ENCODE measurements at regions not wholly inside any gene's neighbourhood (a gene's known extent, or its start where the extent isn't known, plus 50 kb on each side); places are given as distances from the start of the nearest gene placed in this dataset.
"Not testable (repeated sequence)": the region's sequence is repeated elsewhere in the genome, so short reads cannot be mapped to it uniquely, and the experiment has no call there.

DNA sequence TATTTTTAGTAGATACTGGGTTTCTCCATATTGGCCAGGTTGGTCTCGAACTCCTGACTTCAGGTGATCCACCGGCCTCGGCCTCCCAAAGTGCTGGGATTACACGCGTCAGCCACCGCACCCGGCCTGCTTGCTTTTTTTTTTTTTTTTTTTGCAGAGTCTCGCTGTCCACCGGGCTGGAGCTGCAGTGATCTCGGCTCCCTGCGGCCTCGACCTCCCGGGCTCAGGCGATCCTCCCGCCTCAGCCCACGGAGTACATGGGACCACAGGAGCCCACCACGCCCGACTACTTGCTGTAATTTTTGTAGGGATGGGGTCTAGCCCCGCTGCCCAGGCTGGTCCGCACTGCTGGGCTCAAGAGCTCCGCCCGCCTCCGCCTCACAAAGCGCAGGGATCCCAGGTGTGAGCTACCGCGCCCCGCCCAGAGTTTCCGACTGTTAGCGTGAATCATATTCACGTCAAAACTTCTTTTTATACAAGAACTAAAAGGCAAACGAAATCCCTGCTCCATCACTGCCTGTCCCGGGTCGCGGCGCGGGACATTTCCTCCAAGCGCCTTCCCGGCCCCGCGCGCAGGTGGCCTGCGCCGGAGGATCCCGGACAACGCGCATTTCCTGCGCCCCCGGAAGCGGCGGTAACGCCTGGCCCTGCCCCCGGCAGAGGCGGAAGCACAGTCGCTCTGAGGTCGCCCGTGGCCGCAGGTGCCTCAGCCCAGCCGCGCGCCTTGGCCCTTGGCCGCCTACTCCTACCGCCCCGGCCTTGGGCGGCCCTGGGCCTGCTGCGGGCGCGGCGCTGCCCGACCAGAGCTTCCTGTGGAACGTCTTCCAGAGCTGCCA, 50.9 kb upstream of the APOD start:
- not testable (repeated sequence) for DNase-seq
